Activated CD4-positive, alpha-beta T cell treated with anti-CD3 and anti-CD28 coated beads for 48 hours (primary cell): ENCODE measurements at regions not wholly inside any gene's neighbourhood (a gene's known extent, or its start where the extent isn't known, plus 50 kb on each side); places are given as distances from the start of the nearest gene placed in this dataset.

Source experiments
- DNase-seq: peaks from one replicate; pipeline ENCODE4 v3.0.0-alpha.2; 2020

- no peak for DNase-seq
Measured at GRCh38 chr3:25324954-25325655, 103.0 kb upstream of the RARB start.

DNA sequence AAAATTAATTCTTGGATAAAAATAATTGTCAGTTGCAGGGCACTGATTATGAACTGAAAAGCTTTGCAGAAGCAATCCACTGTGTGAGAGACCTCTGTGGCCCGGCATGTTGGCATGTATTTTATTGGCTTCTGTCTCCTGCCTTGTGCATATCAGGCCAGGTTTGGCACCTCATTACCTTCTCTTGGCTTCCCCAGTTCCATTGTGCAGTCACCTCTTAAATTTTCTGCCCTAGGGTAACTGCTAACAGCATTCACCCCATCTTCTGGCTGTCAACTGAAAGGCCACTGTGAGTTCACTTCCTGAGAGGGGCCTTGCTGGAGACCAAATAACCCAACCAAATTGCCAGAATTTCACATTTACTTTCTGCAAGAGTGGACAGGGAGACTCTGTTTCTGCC is 92.7 kb upstream of the RARB start:
- DNase-seq = no peak

DNA sequence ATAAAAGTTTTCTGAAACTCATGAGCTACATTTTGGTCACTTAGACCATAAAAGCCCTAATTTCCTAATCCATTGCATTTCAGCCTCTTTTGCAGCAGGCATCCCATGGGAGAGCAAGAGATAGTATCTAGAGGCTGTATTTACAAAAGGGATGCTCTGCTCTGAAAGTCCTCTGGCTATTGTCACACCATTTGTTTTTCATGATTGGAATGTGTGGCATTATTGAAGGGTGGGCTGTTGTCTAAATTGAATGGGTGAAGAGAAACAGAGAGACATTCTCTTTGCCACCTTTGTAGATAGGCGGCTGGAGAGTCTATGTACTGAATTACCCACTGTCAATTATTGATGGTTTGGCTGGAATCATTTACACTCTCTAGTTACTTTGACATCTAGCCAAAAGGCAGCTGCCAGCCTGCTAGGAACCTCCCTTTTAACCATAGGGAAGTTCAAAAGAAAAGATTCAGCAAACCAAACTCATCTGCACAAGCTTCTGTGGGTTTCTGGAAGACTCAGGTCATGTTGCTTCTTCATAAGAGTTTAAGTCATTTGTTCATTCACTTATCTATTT is 89.8 kb upstream of the RARB start:
- no peak for DNase-seq

GRCh38 chr3:25339225-25339624 is 88.8 kb upstream of the RARB start:
- DNase-seq = no peak

GRCh38 chr3:25344670-25345069 is 83.4 kb upstream of the RARB start:
- DNase-seq = no peak

DNA sequence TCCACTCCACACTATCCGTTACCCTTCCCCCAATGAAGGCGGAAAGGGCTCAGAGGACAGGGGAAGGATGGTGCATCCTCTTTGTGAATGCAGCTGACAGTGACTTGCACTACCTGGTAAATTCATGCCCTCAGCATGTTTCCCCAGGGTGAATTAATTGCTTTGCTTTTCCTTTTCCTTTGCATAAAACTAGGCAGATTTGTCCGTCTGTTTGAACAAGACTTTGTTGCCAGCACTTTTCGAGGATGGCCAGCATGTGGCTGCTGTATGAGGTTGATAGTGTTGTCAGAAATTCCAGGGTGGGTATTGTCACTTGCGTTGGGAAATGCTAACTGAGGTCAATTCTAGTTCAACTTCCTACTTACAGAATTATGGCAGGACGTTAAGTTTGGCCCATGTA is 79.0 kb upstream of the RARB start:
- DNase-seq = no peak

DNA sequence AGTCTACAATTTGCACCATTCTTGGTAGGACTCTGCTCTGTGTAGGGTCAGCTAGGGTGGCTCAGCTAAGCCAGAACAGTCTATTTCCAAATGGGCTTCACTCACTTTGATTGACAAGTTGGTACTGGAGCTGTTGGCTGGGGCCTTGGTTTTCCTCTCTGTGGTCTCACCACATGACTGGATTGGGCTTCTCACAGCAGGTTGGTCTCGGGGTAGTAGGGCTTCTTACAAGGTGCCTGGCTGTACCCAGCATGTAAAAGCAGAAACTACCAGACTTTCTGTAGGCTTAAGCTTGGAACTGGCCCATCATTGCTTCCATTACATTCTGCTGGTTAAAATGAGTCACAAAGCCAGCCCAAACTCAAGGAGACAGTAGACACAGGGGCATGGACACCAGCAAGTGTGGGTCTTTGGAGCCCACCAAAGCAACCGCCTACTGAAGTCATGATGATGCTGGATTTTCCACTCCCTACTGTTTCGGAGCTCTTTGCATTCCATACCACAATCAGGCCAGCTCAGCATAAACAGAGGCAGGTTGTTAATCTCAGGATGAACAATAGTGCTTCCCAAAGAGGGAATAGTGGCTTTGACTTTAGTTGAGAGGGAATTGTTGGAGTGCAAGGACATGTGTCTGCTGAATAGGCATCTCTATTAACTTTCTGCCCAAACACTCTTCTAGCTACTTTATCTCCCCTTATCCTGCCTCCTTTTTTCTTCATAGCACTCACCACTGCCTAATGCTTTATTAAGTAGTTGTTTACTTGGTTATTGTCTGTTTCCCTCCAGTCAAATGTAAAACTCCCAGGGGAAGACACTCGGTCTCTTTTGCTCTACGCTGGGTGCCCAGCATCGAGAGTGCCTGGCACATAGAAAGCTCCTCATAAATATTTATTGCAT is 78.0 kb upstream of the RARB start:
- no peak for DNase-seq

DNA sequence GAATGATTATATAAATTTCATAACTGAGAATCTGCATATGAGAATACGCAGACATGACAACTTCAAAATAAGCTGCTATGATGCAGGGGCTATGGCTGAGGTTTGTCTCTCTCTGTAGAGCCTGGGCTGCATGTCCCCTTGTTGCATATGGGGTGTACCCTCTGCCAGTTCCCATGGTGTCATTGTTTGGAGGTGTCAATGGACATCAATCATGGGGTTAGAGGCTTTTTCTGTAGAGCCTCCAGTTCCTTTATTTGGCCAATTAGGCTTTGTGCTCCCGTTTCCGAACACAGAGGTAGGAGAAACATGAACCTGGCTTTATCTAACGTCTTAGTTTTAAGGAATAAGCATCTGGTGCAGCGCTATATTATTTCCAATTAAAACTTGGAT is 77.3 kb upstream of the RARB start:
- no peak for DNase-seq

DNA sequence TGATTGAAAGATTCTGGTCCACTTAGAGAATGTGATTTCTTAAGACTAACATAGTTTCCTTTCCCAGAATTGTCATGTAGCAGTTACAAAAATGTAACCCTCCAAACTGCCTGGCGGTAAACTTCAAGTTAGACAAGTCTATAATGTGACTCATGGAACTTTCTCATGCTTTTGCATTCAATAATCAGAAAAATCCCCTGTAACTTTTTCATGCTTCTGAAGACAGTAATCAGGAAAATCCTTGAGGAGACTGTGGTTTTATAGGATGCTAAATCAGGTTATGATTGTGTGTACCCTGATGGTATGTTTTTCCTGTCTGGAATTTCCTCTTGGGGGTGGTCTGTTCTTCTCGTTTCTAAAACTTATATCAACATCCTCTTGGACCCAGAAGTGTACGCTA is 74.0 kb upstream of the RARB start:
- DNase-seq = no peak

GRCh38 chr3:25355034-25355885 is 72.8 kb upstream of the RARB start:
- DNase-seq = no peak

DNA sequence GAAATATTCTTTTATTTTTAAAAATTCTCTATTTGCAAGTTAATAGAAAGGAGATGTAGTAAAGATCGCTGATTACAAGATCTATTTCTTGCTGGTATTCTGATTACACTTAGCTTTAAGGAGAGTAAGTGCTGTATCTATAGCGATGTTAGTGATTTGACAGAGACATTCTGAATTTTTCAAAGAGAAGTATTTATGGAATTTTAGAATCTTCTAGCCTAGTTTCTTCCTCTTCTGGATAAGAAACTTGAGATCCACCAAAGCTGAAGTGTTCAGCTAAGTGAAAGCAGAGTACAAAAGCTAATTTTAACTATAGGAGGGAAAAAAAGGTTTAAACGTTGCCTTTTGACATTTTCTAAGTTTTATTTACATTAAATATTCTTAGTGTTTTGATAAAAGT is 72.1 kb upstream of the RARB start:
- DNase-seq = no peak

DNA sequence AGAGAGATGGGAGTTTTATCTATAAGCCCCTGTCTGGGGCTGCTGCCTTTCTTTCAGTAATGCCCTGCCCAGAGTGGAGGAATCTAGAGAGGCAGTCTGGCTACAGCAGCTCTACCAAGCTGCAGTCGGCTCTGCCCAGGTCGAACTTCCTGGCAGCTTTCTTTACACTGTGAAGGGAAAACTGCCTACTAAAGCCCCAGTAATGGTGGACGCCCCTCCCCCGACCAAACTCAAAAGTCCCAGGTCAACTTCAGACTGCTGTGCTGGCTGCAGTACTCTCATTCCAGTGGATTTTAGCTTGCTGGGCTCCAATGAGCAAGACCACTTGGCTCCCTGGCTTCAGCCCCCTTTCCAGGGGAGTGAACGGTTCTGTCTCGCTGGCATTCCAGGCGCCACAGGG is 65.9 kb upstream of the RARB start:
- no peak for DNase-seq

DNA sequence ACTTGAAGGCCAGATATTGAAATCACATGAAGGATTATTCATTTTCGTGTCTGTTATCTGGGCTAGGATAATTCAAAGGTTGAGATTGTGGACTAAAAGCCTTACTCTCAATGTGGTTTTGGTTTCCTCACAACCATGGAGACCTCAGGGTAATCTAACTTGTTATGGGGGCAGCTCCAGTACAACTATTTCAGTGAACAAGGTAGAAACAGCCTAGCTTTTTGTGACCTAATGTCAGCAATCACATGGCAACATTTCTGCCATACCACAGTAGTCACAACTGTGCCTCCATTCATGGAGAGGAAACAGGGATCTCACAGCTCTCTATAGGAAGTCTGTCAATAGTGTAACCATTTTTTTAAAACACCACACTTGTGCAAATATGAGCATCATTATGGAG is 62.4 kb upstream of the RARB start:
- no peak for DNase-seq

DNA sequence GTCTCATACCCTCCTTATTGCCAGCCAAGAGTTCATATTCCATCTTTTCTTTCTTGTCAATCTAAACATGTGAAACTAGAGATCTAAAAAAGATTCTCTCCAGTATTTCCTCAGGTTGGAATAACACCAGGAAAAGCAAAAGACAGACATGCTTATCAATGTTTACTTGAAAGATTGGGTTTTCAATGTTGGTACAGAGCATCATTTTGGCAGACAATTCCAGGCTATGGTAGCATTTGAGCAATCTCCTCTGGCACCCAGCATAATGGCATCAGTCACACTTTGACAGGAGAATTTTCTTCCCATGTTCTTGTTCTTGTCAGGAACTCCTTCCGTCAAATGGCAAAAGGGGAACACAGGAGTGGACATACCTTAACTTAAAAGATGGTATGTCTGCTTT is 61.0 kb upstream of the RARB start:
- DNase-seq = no peak

- DNase-seq = no peak
Measured at GRCh38 chr3:25372167-25372566, 55.9 kb upstream of the RARB start.

DNA sequence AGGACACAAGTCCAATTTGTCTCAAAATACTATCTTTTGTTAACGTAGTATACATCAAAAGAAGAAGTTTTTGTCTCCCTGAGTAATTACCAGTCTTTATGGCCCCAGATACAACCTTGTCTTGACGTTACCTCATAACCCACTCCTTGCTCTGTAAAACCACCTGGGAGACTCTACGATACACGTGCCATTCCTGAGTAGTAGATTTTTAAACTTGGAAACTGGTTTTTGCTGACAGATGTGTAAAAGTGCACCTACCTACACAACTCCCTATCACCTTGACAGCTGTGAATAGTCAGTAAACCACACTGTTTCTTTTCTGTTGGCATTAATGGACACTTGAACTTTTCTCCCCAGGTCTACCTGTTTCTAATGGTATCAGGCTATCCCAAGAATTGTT is 51.7 kb upstream of the RARB start:
- no peak for DNase-seq

DNA sequence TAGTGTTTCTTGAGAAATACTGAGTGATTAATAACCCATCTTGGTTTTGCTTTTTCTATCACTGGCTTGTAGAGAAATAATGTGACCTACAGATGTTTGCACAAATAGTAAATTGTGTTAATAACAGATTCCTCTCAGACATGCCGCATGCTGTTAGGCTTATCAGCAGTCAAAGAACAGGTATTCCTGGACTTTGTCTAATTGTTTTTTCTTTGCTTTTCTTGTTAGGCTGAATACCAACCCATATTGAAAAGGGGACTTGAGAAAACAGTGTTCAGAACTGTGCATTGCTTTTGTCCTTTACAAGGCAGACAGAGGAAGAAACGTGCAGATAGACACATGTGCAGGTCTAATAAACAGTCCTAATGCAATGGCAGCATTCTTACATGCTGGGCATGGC is 51.0 kb upstream of the RARB start:
- no peak for DNase-seq
